ENCODE measurements at regions not wholly inside any gene's neighbourhood (a gene's known extent, or its start where the extent isn't known, plus 50 kb on each side); places are given as distances from the start of the nearest gene placed in this dataset.

- Histone ChIP-seq H3K9me3 (no peaks in the 10 kb centered on the region), H3K4me3 (ENCODE audit: low read depth, low read length) (no peak overlapping the region), H3K4me1 (no peaks in the 10 kb centered on the region), H3K27me3 (no peaks in the 10 kb centered on the region), H3K36me3 (no peaks in the 10 kb centered on the region)
- TF ChIP-seq, protein P1, sequence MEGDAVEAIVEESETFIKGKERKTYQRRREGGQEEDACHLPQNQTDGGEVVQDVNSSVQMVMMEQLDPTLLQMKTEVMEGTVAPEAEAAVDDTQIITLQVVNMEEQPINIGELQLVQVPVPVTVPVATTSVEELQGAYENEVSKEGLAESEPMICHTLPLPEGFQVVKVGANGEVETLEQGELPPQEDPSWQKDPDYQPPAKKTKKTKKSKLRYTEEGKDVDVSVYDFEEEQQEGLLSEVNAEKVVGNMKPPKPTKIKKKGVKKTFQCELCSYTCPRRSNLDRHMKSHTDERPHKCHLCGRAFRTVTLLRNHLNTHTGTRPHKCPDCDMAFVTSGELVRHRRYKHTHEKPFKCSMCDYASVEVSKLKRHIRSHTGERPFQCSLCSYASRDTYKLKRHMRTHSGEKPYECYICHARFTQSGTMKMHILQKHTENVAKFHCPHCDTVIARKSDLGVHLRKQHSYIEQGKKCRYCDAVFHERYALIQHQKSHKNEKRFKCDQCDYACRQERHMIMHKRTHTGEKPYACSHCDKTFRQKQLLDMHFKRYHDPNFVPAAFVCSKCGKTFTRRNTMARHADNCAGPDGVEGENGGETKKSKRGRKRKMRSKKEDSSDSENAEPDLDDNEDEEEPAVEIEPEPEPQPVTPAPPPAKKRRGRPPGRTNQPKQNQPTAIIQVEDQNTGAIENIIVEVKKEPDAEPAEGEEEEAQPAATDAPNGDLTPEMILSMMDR (IDR thresholded peaks at IDR 0.05; ENCODE audit: low read depth, low read length): no peak
- no peak for DNase-seq
Observed at GRCh38 chr15:91508633-91509032, 344.9 kb upstream of the SLCO3A1 start.

DNA sequence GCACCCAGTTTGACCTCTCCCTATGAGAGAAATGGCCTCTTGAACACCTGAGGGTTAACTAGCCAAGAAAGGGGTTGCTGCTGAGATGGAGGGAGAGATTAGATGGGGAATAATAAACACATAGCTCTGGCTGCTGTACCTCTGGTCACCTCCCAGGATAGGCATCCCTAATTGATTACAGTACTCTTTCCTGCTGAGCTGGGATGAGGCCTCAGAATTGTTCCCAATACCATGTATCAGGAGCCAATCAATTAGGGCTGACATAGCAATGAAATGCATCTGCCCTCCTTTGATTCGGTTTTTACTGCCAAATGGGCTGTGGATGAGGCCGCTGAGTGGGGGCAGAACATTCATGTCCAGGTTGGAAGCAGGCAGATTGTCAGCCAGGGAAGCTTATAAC, 339.4 kb upstream of the SLCO3A1 start:
- no peak for DNase-seq
- Histone ChIP-seq H3K36me3 (no peaks in the 10 kb centered on the region), H3K9me3 (no peaks in the 10 kb centered on the region), H3K4me1 (no peaks in the 10 kb centered on the region), H3K4me3 (ENCODE audit: low read depth, low read length) (no peak overlapping the region), H3K27me3 (no peaks in the 10 kb centered on the region)
- TF ChIP-seq, protein P1 (IDR thresholded peaks at IDR 0.05; ENCODE audit: low read depth, low read length): no peak

DNA sequence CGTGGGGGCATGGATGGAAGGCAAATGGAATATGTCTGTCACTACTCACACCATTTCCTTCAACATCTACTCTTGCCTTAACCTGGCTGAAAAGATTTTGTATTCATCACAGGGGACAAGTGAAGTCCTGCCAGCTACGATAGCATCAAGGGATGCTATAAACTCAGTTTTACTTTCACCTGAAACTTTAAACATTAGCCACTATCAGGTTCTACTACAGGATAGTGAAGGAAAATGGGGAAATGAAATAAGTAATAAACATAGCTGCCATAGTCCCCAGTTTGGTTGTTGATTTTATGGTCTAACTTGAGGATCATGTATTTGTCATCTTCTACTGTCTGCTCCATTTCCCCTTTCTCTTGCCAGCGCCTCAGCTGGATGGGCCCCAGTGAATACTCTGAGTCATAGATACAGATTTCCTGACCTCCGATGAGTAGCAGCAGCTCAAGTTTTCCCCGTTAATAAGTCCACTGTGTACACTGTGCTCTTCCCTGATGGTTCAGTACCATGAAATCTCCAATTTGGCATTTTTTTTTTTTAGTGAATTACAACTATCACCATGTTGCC, 338.2 kb upstream of the SLCO3A1 start:
- no peaks in the 10 kb centered on the region for H3K4me1 ChIP-seq
- no peak for DNase-seq
- H3K9me3 ChIP-seq: no peaks in the 10 kb centered on the region
- H3K4me3 ChIP-seq (ENCODE audit: low read depth, low read length): no peak overlapping the region
- H3K27me3 ChIP-seq: no peaks in the 10 kb centered on the region
- TF ChIP-seq, protein P1 (IDR thresholded peaks at IDR 0.05; ENCODE audit: low read depth, low read length): no peak
- no peaks in the 10 kb centered on the region for H3K36me3 ChIP-seq

DNA sequence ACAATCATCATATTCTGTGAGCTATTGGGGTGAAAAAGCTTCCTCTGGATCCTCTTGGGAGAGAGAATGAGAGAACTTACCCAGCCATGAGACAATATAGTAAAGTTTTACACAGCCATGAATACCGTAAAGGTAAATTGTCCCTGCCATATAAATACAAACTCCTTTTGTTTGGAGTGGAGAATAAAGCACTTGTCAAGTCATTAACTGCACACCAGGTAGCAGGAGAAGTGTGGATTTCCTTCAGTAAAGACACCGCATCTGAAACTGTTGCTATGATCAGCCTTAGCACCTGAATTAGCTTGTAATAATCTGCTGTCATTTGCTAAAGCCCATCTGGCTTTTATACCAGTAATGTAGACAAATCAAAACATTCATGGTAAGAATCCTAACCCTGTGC, 336.6 kb upstream of the SLCO3A1 start:
- H3K4me1 ChIP-seq: peaks cover 5% of the 10 kb centered on the region
- TF ChIP-seq, protein P1 (IDR thresholded peaks at IDR 0.05; ENCODE audit: low read depth, low read length): no peak
- no peaks in the 10 kb centered on the region for H3K9me3 ChIP-seq
- no peaks in the 10 kb centered on the region for H3K27me3 ChIP-seq
- no peak for DNase-seq
- no peaks in the 10 kb centered on the region for H3K36me3 ChIP-seq
- no peak overlapping the region for H3K4me3 ChIP-seq (ENCODE audit: low read depth, low read length)

GRCh38 chr15:91517491-91518200, 335.9 kb upstream of the SLCO3A1 start:
- Histone ChIP-seq H3K36me3 (no peaks in the 10 kb centered on the region), H3K9me3 (no peaks in the 10 kb centered on the region), H3K4me3 (ENCODE audit: low read depth, low read length) (no peak overlapping the region), H3K27me3 (no peaks in the 10 kb centered on the region), H3K4me1 (peaks cover 5% of the 10 kb centered on the region)
- DNase-seq: no peak
- TF ChIP-seq, protein P1 (IDR thresholded peaks at IDR 0.05; ENCODE audit: low read depth, low read length): no peak

- no peak for DNase-seq
- TF ChIP-seq, protein P1 (IDR thresholded peaks at IDR 0.05; ENCODE audit: low read depth, low read length): no peak
Observed at GRCh38 chr15:91520850-91521249, 332.7 kb upstream of the SLCO3A1 start.

More at GRCh38 chr15:91520850-91521249, 332.7 kb upstream of the SLCO3A1 start:
- H3K4me1 ChIP-seq: peaks cover 5% of the 10 kb centered on the region
- H3K27me3 ChIP-seq: no peaks in the 10 kb centered on the region
- no peak overlapping the region for H3K4me3 ChIP-seq (ENCODE audit: low read depth, low read length)
- no peaks in the 10 kb centered on the region for H3K36me3 ChIP-seq
- no peaks in the 10 kb centered on the region for H3K9me3 ChIP-seq
